NOMO-1 treated with DMSO at 0.1 percent for 48 hours (cell line): ENCODE measurements at regions not wholly inside any gene's neighbourhood (a gene's known extent, or its start where the extent isn't known, plus 50 kb on each side); places are given as distances from the start of the nearest gene placed in this dataset.
"Not testable (repeated sequence)": the region's sequence is repeated elsewhere in the genome, so short reads cannot be mapped to it uniquely, and the experiment has no call there.

Experiments used
- DNase-seq: peaks from one replicate; lab custom pipeline; 2025; ENCODE audit not compliant: unreplicated experiment; lab: John Stamatoyannopoulos, UW

DNA sequence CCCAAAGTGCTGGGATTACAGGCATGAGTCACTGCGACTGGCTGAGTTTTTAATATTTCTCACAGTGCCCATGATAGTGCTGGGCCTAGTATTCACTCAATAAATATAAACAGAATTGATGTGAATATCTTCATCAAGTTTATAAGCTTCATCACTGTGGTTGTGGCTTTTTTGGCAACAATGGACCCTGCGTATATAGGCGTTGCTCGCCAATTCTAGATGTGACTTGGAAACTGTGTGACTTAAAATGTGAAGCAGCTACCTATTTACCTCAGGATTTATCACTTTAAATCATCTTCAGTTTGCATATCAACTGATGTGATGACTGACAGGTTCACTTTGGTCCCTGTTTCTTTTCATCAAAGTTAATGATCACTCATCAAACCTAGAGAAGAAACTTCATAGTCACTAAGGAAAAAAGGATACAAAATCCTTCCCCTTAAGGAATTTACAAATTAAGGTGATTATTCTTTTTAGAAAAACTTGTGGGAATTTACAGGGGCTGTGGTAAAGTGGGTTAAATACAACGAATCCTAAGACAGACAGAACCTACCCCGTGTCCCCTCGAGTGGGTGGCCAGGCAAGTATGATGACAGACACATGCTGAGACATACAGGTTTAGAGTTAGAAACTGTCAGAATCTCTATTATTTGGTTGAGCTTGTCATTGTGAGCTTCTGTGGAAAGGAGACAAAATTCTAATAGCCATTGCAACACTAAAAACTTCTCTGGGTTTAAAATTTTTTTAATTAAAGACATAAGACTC lies 101.3 kb downstream of the AKAP11 start:
- DNase-seq, result no peak

DNA sequence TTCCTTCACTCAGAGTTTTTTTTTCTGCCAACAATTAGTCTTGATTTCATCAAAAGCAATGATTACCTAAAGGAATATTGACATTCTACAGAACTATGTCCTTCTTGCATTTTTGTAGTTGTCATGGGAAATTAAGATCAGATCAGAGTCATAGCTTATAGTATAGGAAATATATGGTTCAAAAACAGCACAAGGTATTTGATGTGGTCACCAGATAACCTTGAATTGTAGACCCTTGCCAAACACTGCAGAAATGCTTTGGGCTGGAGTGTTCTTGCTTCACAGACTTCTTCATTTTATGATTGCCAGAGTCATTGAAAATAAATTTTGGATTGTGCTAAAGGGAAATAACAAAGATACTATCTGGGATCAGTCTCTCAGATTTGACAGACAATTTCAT lies 103.7 kb downstream of the AKAP11 start:
- no peak for DNase-seq

DNA sequence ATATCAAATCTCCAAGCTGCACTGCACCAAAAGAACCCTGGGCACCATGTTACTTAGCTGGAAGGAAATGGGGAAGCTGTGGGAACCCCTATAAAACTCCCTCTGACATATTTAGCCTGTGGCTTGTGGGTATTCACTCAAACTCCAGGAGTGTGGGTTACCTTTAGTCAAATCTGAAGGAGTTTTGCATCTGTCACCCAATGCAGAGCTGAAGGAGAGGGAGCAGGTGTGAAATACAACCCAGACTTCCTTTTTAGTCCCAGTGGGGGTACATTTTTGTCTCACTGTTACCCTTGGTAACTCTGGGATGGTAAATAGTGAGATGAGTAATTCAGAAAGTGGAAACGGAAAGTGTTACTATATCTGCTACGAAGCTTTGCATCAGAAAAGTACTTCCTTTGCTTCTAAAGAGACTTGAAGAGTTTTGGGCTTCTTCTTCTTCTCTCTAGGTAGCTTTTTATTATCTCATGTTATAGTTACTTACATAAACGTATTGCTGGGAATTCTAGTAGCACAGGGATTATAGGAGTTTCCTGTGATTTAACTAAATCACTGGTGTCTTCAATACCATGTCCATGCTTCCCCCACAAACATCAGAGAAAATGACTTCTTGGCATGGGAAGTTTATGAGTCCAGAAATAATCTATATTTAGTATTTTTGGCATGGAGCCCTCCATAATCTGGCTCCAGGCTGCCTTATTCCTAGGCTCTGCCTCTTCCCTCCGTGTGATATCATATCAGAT lies 105.9 kb downstream of the AKAP11 start:
- peak; percentile 91 for DNase-seq

DNA sequence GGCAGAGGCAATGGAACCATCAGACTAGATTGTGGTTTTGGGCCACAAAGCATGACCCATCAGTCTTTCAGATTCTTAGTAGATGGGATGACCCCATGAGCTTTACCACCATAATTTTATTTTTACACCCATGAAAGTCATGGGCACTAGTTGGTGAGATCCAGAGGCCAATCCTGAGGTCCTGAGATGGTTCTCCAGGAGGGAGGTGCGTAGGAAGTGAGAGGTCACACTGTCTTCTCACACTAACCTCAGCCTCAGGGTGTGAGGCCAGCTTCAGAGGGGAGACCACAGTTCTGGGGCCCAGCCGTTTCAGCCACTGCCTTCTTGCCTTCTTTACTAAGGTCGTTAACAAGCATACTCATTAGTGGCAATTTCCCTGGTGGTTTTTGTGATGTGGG lies 106.4 kb downstream of the AKAP11 start:
- no peak for DNase-seq

DNA sequence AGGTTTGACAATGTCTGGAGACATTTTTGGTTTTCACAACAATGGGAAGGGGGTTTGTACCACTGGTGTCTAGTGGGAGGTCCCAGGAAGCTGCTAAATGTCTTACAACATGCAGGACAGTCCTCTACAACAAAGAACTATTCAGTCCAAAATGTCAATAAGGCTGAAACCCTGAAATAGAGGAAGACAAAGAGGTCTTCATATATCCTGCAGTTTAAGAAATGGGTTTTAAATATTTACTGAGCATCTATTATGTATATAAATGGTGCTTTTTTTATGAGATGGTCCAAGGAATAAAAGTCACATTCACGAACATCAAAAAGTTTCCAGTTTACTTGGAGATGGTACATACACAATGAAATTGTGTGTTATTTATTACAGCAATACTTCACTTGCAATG lies 107.3 kb downstream of the AKAP11 start:
- DNase-seq, result no peak

DNA sequence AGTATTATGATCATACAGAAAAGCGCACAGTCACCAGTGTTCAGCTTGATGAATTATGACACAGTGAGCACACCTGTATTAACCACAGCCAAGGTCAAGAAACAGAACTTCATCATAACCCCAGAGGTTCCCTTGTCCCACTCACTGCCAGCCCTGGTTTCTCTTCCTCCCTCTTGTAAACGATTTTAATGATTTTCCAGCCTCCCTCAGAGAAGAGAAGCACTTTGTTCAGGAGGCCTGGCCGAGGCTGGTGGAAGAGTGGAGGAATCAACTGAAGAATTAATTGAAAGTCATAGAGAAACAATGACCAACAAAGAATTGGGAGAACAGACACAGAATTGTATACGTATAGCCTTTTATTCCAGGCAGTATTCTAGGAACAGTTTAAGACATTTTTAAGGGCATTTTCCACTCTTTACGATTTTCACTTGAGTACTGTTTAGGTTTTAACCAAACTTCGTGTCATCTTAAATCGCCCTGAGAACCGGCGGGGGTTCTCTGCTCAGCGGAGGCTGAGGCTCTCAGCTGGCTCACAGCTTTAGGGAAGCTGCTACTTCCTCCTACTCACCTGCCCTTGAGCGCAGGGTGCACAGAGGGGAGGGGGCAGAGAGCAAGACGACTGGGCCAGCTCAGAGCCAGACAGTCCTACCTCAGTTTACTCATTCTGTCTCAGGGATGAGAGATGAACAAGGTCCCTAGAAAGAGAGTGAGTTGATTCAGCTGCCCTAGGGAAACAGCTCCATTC lies 108.6 kb downstream of the AKAP11 start:
- DNase-seq, result peak; percentile 53

DNA sequence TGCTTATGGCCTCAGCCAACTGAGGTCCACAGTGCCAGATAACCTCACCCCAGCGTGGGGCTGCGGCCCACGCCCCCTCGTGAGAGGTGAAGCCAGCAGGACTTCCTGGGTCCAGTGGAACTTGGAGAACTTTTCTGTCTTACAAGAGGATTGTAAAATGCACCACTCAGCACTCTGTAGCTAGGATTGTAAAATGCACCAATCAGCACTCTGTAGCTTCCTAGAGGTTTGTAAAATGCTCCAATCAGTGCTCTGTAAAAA lies 109.1 kb downstream of the AKAP11 start:
- DNase-seq, result no peak

DNA sequence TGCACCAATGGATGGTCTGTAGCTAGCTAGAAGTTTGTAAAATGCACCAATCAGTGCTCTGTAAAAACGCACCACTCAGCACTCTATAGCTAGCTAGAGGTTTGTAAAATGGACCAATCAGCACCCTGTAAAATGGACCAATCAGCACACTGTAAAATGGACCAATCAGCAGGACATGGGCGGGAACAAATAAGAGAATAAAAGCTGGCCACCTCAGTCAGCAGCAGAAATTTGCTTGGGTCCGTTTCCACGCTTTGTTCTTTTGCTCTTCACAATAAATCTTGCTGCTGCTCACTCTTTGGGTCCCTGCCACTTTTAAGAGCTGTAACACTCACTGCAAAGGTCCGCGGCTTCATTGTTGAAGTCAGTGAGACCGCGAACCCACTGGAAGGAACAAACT lies 109.5 kb downstream of the AKAP11 start:
- DNase-seq, result not testable (repeated sequence)

DNA sequence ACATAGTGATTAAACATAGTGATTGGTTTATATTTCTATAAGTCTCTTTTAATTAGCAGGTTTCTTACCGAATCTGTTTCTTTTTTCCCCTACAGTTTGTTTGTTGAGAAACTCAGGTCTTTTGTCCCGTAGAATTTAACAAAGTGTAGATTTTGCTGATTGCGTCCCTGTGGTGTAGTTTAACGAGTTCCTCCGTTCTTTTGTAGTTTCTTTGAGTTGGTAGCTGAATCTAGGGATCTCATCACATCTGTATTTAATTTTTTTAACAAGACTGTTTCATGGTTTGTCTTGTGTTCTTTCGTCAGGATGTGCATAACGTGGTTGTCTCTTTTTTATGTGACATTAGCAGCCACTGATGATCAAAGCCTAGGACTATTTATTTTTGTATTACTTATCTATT lies 111.1 kb downstream of the AKAP11 start:
- no peak for DNase-seq

DNA sequence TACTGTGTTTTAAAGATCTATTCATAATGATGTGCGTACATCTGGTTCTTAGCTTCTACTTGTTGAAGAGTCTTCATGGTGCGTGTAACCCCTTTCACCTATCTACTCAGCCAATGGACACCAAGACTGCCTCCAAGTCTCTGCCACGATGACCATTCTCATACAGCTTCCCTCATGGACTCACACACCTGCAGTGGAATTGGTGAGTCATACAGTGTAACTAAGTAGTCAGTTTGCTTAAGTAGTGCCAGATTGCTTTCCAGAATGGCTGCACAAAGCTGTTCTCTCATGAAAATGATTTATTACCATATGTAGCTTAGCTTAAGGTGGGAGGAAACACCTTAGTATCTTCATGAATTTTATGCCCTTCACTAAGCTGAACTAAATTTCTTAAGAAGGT lies 112.3 kb downstream of the AKAP11 start:
- no peak for DNase-seq

DNA sequence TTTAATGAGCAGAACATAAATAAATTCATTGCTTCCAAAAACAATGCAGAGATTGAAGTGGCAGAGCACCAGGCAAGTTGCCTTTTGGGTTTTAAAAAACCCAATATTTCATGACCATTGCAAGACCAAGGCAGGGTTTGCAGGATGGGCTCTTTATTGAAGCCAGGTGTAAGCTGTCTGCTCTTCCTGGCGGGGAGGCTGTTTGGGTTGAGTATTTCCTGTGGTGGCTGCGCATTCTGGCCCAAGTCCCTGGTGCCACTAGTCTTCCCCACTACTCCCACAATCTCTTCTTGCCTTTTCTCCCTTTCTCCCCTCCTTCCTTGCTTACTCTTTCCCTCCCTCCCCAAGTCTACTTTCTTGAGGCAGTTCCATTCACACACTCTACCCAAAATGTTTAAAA lies 116.4 kb downstream of the AKAP11 start:
- no peak for DNase-seq

DNA sequence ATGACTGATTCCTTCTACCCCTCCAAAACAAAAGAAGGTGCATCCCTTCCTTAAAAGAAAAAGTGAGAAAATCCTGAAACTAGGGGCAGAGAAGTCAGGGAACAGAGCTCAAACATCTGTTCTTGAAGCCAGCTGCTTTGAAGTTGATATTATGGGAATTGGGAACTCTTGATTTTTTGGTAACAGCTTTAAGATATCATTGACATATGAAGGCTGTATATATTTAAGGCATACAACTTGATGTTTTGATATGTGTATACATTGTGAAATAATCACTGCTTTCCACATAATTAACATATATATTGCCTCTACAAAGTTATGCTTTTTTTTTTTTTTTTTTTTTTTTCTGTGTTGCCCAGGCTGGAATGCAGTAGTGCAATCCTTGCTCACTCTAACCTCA lies 117.1 kb downstream of the AKAP11 start:
- DNase-seq, result no peak

DNA sequence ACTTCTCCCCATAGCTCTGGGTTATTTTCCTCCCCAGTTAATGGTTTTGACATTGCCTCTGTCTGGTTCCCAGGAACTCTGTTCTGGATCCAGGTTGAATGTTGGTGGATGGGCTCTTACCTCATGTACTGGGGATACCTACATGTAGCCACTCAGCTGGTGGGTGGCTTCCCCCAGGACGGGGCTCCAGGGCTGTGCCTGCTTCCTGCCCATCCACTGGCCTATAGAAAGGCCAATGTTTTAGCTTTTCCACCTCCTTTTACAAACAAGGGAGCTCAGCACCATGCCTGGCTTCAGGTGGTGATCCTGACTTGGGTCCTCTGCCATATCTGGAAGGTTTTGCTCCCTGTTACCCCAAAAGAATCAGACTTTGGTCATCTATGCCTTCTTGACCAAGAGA lies 120.2 kb downstream of the AKAP11 start:
- no peak for DNase-seq

DNA sequence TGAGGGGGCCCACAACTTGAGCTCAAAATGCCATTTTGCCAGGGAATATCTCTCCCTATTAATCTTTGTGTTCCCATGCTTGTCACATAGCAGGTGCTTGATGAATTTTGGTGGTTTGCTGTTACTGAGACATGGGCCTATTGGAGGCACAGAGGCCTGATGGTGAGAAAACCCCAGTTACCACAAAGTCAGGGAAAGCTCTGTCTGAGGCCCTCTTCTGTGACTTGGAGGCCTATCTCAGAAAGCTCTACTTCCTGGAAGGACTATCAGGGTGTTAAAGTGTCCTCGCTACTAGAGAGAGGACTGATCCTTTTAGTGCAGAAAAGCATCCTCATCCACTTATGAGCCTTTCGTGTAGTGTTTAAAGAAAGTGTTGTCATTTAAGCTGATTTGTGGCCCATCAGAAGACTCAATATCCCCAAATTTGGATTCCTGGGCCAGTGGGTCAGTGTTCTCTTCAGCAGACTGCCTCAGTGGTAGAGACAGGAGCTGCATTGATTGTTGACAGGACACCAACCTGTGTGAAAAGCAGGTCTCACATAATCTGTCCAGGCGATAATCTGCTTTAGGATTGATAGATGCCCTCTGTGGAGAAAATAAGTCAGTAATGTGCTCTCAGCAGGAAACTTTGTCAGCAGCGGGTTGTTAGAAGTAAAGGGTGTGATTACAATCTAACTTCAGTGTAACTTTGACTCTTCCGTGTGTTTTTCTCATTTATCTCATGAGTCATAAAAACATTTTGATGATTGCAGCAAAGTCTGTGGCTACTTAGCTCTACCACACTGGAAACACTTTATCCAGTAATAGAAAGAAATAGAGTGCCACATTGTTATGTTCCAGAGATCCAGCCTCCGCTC lies 121.0 kb downstream of the AKAP11 start:
- DNase-seq, result no peak

DNA sequence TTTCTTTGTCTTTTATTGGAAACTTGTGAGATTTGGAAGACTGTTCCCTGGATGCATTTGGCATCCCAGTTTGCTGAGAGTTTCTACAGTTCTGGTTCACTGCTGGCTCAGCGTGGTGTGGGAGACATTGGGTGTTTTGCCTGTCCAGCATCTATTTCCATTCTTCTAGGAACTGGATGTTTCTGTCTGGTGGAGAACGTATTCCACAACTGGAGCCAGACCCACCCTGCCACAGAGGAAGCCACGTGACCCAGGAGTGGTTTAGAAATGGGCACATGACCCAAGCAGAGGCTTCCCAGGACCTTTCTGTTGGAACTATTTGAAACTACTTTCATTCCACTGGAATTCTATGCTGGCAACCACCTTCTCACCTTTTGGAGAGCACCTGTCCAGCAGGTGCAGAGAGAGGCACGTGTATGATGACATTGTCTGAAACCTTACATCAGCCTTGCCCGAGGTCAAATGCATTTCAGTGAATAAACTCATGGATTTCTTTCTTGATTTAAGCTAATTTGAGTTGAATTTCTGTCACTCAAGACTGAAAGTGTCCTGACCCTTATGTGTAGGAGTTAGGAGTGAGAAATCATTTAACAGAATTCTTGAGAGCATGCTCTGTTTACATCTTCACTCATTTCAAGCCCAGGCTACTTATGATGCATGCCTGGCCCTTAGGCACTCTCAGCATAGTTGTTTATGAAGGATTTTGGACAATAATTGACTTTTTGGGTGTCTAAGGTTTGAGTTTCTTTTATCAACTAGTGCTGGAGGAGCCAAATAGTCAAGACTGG lies 121.8 kb downstream of the AKAP11 start:
- DNase-seq, result no peak

DNA sequence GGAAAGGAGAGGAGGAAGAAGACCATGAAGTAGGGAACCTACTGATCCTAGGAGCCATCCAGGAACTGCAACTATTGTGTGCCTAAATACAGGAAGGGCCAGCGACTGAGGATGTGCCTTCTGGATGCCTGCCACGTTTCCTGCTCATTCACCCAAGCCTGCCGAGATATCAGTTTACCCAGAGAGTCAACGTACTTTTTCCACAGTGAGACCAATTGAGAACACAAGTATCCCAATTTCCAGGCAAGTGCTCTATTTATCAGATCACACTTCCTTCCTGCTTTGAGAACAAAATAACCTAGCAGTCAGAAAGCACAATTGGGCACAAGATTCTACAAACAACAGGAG lies 122.4 kb downstream of the AKAP11 start:
- no peak for DNase-seq

DNA sequence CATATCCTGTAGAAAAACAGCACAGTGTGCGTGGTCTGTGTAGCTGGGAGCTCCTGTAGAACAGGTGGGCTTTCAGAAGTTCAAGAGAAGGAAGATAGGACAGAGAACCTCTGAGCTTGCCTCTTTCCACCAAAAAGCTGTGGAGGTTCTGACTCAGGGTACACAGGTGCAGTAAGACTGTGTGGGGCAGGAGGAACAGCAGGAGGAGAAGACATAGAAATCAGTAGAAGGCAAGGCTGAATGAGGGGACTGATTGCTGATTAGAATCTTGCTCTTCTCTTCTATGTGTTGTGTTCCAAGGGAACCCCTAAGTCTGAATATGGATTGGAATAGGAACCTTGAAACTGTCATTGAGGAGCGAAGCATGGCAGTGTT lies 122.7 kb downstream of the AKAP11 start:
- DNase-seq, result no peak

DNA sequence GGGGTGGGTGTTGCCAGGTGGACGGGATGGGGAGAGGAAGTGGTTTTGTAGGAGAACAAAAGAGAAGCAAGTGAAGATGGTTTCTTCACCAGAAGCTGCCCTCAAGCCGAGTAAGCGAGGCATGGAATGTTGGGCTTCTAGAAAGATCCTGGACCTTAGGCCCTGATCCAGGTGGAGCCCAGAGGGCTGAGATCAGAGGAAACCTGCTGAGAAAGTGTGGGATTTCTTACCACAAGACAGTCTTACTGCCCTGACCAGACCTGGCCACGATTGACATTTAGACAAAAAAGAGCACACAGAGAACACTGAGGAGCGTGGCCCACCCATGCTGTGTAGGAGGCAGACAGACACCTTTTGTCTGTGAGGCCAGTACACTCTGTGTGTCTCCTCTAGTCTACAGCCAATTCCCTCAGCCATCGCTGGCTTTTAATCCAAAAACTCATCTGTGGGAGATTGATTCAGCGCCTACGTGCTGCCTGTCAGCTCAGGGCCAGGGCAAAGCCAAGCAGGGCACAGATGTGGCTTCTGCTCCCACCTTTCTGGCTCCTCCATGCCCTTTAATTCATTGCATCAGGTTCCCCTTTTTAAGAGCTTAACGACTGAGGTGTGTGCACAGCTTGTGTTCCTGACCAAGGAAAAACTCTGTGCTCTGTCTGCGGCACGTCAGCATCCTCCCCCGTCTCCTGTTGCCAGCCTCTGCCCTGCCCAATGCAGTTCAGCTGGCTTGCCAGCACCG lies 123.3 kb downstream of the AKAP11 start:
- no peak for DNase-seq

DNA sequence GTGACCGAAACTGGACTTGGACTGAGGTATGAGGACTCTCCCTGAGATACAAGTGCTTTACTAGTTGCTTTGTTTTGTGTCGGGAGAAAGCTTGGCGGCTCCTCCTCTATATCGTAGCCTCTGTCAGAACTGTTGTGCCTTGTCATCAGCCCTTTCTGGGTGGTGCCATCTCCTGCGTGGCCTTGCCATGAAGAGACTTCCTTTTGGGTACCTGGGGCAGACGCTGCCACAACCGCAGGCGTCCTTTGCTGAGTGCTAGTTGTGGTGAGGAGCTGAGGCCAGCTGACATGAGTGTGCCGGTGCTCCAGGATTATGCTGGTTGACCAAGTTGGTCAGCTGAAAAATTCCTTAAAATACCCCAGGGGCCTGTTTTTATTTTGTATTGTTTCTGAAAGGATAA lies 124.5 kb downstream of the AKAP11 start:
- DNase-seq, result no peak
